Osteocyte (in vitro differentiated cells): ENCODE measurements at regions not wholly inside any gene's neighbourhood (a gene's known extent, or its start where the extent isn't known, plus 50 kb on each side); places are given as distances from the start of the nearest gene placed in this dataset.

ENCODE experiments used
- DNase-seq: peaks from one replicate; pipeline ENCODE4 v3.0.0; 2021; ENCODE audit warnings: mixed read lengths; ENCODE audit not compliant: unreplicated experiment; ENCODE audit errors: extremely low spot score
- H3K27ac Mint-ChIP-seq: one replicate; pipeline ENCODE4 v1.8.0; 2021; ENCODE audit warnings: mild to moderate bottlenecking, mixed read lengths; ENCODE audit not compliant: unreplicated experiment
- H3K27me3 Mint-ChIP-seq: one replicate; pipeline ENCODE4 v1.8.0; 2021; ENCODE audit warnings: mixed read lengths; ENCODE audit not compliant: unreplicated experiment
- H3K36me3 Mint-ChIP-seq: one replicate; pipeline ENCODE4 v1.8.0; 2021; ENCODE audit warnings: mixed read lengths; ENCODE audit not compliant: unreplicated experiment
- H3K4me1 Mint-ChIP-seq: one replicate; pipeline ENCODE4 v1.8.0; 2021; ENCODE audit warnings: mixed read lengths; ENCODE audit not compliant: unreplicated experiment
- H3K4me3 Mint-ChIP-seq: one replicate; pipeline ENCODE4 v1.8.0; 2021; ENCODE audit warnings: mild to moderate bottlenecking, moderate library complexity, mixed read lengths; ENCODE audit not compliant: unreplicated experiment
- H3K9me3 Mint-ChIP-seq: one replicate; pipeline ENCODE4 v1.8.0; 2021; ENCODE audit warnings: mixed read lengths; ENCODE audit not compliant: unreplicated experiment
- TF ChIP-seq, protein P1 (sequence below): fragments of 200-600 bp; sonication (generic); IDR thresholded peaks from 2 replicates; pipeline ENCODE4 v1.5.0; 2021; ENCODE audit warnings: antibody characterized with exemption, mild to moderate bottlenecking, moderate library complexity

DNA sequence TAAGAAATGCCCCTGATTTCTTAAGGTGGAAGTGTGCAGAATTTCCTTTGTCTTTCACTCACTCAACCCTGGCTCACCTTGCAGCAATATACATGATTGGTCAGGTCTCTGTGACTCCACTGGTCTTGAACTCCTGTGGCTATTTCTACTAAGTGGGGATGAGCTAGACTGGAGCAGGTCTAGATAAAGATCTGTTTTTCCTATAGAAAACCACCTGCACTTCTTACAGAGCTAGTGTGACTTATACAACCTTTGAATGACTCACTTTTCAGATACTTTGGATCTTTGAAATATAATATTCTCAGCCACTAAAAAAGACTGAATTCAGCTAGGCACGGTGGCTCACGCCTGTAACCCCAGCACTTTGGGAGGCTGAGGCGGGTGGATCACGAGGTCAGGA is 98.5 kb upstream of the KCTD1 start:
- H3K4me1 Mint-ChIP-seq: no peaks in the 10 kb centered on the region
- H3K36me3 Mint-ChIP-seq: no peaks in the 10 kb centered on the region
- TF ChIP-seq, protein P1, sequence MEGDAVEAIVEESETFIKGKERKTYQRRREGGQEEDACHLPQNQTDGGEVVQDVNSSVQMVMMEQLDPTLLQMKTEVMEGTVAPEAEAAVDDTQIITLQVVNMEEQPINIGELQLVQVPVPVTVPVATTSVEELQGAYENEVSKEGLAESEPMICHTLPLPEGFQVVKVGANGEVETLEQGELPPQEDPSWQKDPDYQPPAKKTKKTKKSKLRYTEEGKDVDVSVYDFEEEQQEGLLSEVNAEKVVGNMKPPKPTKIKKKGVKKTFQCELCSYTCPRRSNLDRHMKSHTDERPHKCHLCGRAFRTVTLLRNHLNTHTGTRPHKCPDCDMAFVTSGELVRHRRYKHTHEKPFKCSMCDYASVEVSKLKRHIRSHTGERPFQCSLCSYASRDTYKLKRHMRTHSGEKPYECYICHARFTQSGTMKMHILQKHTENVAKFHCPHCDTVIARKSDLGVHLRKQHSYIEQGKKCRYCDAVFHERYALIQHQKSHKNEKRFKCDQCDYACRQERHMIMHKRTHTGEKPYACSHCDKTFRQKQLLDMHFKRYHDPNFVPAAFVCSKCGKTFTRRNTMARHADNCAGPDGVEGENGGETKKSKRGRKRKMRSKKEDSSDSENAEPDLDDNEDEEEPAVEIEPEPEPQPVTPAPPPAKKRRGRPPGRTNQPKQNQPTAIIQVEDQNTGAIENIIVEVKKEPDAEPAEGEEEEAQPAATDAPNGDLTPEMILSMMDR: no peak
- no peak for DNase-seq
- no peak overlapping the region for H3K4me3 Mint-ChIP-seq
- no peaks in the 10 kb centered on the region for H3K9me3 Mint-ChIP-seq
- H3K27ac Mint-ChIP-seq: no peak overlapping the region
- H3K27me3 Mint-ChIP-seq: peaks cover 32% of the 10 kb centered on the region

DNA sequence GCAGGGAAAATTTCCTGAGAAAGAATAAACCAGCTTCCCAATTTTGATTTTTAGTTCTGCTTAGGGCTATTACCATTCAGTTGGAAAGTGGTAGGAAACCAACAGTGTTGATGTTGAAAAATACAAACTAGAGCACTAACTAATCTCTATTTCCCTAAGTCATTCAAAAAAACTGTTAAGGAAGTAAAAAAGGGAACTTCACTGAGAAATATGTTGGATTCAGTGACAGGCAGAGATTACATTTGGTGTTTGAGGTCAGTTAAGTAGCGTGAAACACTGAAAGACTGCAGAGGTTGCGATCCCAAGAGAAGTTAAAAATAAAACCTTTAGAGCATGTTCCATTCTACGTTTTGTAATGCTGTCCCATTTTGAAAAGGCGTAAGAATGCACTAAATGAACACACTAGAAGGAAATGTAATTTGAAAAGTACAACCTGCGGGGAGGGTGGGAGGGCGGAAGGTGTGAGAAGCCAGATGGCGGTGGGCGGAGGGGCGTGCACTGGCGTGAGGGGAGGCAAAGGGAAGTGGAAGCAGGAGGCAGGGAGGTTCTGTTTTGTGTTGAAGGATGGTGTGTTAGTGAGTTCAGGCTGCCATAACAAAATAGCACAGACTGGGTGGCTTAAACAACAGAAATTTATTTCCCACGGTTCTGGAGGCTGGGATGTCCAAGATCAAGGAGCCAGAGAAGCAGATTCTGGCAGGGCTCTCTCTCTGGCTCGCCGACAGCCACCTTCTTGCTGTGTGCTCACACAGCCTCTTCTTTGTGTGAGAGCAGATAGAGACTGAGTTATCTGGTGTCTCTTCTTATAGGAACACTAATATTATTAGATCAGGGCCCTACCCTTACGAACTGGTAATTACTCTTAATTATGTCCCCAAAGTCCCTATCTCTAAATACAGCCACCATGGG is 94.3 kb upstream of the KCTD1 start:
- DNase-seq: no peak
- no peak overlapping the region for H3K4me3 Mint-ChIP-seq
- TF ChIP-seq, protein P1: no peak
- no peaks in the 10 kb centered on the region for H3K36me3 Mint-ChIP-seq
- H3K9me3 Mint-ChIP-seq: no peaks in the 10 kb centered on the region
- no peaks in the 10 kb centered on the region for H3K4me1 Mint-ChIP-seq
- H3K27me3 Mint-ChIP-seq: peaks cover 15% of the 10 kb centered on the region
- no peak overlapping the region for H3K27ac Mint-ChIP-seq

DNA sequence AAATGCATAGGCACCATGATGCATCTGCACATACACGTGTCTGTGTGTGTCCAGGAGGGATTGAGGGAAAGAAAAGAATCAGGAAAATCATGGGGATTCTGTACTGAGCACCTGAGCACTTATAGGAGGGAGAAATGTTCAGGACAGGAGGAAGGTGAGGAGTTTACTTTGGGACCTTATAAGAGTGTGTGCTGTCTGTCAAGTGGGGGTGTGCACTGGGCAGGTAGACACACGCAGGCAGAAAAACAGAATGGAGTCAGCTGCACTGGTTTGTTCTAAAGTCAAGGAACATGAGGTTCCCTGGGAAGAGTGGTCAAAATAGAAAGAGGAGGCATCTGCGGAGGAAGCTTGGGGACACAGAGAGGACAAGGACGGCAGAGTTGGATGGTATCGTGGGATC is 92.2 kb upstream of the KCTD1 start:
- H3K4me3 Mint-ChIP-seq: no peak overlapping the region
- H3K9me3 Mint-ChIP-seq: no peaks in the 10 kb centered on the region
- no peaks in the 10 kb centered on the region for H3K36me3 Mint-ChIP-seq
- no peak for DNase-seq
- TF ChIP-seq, protein P1: no peak
- no peak overlapping the region for H3K27ac Mint-ChIP-seq
- no peaks in the 10 kb centered on the region for H3K4me1 Mint-ChIP-seq
- peaks cover 21% of the 10 kb centered on the region for H3K27me3 Mint-ChIP-seq

DNA sequence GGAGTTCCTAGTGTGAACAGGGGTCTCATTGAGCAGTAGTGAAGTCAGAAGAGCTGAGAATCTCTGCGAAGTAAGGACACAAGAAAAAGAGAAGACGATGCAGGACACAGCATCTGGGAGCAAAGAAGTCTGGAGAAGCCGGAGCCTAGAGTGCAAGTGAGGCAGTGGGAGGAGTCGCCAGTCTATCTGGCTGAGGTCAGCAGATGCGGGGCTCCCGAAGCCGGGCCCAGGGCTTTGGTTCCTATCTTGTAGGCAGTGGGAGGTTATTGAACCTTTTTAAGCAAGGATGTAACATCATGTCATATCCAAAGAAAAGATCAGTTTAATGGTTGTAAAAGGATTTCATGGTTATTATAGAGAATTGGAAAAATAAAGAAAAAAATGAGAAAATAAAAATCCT is 90.8 kb upstream of the KCTD1 start:
- TF ChIP-seq, protein P1: no peak
- H3K4me3 Mint-ChIP-seq: no peak overlapping the region
- no peak for DNase-seq
- H3K4me1 Mint-ChIP-seq: no peaks in the 10 kb centered on the region
- peaks cover 29% of the 10 kb centered on the region for H3K27me3 Mint-ChIP-seq
- H3K27ac Mint-ChIP-seq: no peak overlapping the region
- H3K36me3 Mint-ChIP-seq: no peaks in the 10 kb centered on the region
- no peaks in the 10 kb centered on the region for H3K9me3 Mint-ChIP-seq

DNA sequence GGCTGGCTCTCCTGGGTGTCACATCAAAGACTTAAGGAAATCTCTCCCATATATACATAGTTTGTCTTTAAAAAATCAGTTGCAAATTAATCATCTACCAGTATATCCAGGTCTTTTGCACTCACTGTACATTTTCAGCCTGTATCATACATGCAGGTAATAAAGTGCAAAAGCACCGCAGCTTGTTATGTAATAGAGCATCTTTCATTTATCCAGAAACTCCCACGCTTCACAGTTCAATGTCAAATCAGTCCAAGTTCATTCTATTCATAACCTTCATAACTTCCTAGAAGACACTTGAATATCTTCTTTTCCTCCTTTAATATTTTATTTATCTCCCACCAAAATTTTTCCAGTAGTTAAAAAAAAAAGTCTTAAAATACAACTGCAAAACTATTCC is 89.6 kb upstream of the KCTD1 start:
- TF ChIP-seq, protein P1: no peak
- Mint-ChIP-seq H3K9me3 (no peaks in the 10 kb centered on the region), H3K4me1 (no peaks in the 10 kb centered on the region), H3K27ac (no peak overlapping the region), H3K4me3 (no peak overlapping the region), H3K27me3 (peaks cover 37% of the 10 kb centered on the region), H3K36me3 (no peaks in the 10 kb centered on the region)
- no peak for DNase-seq
